ENCODE measurements at regions not wholly inside any gene's neighbourhood (a gene's known extent, or its start where the extent isn't known, plus 50 kb on each side); places are given as distances from the start of the nearest gene placed in this dataset.

GRCh38 chr13:40148101-40148500, 492.6 kb downstream of the COG6 start:
- POLR2A ChIA-PET: no interaction called here
- DNase-seq (ENCODE audit: low read depth): no peak
- CTCF ChIA-PET: interaction anchor here (1.4 kb wide), 1 partner anchor 12 kb away, joined by 3 read pairs; no protein-coding TSS in a partner anchor
- no peaks in the 10 kb centered on the region for H3K36me3 ChIP-seq (ENCODE audit: control insufficient read depth, insufficient read depth, low read length)
- 0 out of 2 replicates have a peak, but pooled peaks cover 2% of the 10 kb centered on the region for H3K27me3 ChIP-seq (ENCODE audit: control insufficient read depth, insufficient read depth, low read length)
- no peak overlapping the region for H3K4me3 ChIP-seq (ENCODE audit: low read depth, low read length)
- TF ChIP-seq CTCF (IDR thresholded peaks at IDR 0.05; ENCODE audit: insufficient read depth, low read depth, low read length): no peak

- ChIA-PET POLR2A (no interaction called here), CTCF (interaction anchor here (1.4 kb wide), 1 partner anchor 13 kb away, joined by 3 read pairs; no protein-coding TSS in a partner anchor)
- H3K4me3 ChIP-seq (ENCODE audit: low read depth, low read length): no peak overlapping the region
- no peaks in the 10 kb centered on the region for H3K36me3 ChIP-seq (ENCODE audit: control insufficient read depth, insufficient read depth, low read length)
- DNase-seq (ENCODE audit: low read depth): no peak
- no peak for TF ChIP-seq CTCF (IDR thresholded peaks at IDR 0.05; ENCODE audit: insufficient read depth, low read depth, low read length)
- 0 out of 2 replicates have a peak, but pooled peaks cover 2% of the 10 kb centered on the region for H3K27me3 ChIP-seq (ENCODE audit: control insufficient read depth, insufficient read depth, low read length)
Measured at GRCh38 chr13:40148742-40149141, 493.3 kb downstream of the COG6 start.

GRCh38 chr13:40149611-40150274, 494.3 kb downstream of the COG6 start:
- peak; percentile 55 for DNase-seq (ENCODE audit: low read depth)
- Histone ChIP-seq H3K27me3 (ENCODE audit: control insufficient read depth, insufficient read depth, low read length) (no peaks in the 10 kb centered on the region), H3K4me3 (ENCODE audit: low read depth, low read length) (no peak overlapping the region), H3K36me3 (ENCODE audit: control insufficient read depth, insufficient read depth, low read length) (no peaks in the 10 kb centered on the region)
- TF ChIP-seq CTCF (IDR thresholded peaks at IDR 0.05; ENCODE audit: insufficient read depth, low read depth, low read length): no peak
- ChIA-PET CTCF (interaction anchor here (0.6 to 1.4 kb wide), 2 partner anchors 14 to 90 kb away, joined by 3 read pairs; no protein-coding TSS in a partner anchor), POLR2A (no interaction called here)

- ChIA-PET CTCF (no interaction called here), POLR2A (no interaction called here)
- H3K4me3 ChIP-seq (ENCODE audit: low read depth, low read length): no peak overlapping the region
- no peak for DNase-seq (ENCODE audit: low read depth)
- H3K36me3 ChIP-seq (ENCODE audit: control insufficient read depth, insufficient read depth, low read length): no peaks in the 10 kb centered on the region
- no peaks in the 10 kb centered on the region for H3K27me3 ChIP-seq (ENCODE audit: control insufficient read depth, insufficient read depth, low read length)
- TF ChIP-seq CTCF (IDR thresholded peaks at IDR 0.05; ENCODE audit: insufficient read depth, low read depth, low read length): no peak
Measured at GRCh38 chr13:40151673-40152072, 496.2 kb downstream of the COG6 start.

- no peaks in the 10 kb centered on the region for H3K36me3 ChIP-seq (ENCODE audit: control insufficient read depth, insufficient read depth, low read length)
- DNase-seq (ENCODE audit: low read depth): no peak
- H3K27me3 ChIP-seq (ENCODE audit: control insufficient read depth, insufficient read depth, low read length): no peaks in the 10 kb centered on the region
- H3K4me3 ChIP-seq (ENCODE audit: low read depth, low read length): no peak overlapping the region
- ChIA-PET POLR2A (no interaction called here), CTCF (no interaction called here)
- TF ChIP-seq CTCF (IDR thresholded peaks at IDR 0.05; ENCODE audit: insufficient read depth, low read depth, low read length): no peak
Measured at GRCh38 chr13:40152145-40152544, 496.7 kb downstream of the COG6 start.
